Activated CD8-positive, alpha-beta memory T cell treated with anti-CD3 and anti-CD28 coated beads, Interleukin-2, amount 50 U/mL, for 1 hour (primary cell): ENCODE measurements at regions not wholly inside any gene's neighbourhood (a gene's known extent, or its start where the extent isn't known, plus 50 kb on each side); places are given as distances from the start of the nearest gene placed in this dataset.

ENCODE experiments used
- DNase-seq: peaks from one replicate; pipeline ENCODE4 v3.0.0-alpha.2; 2020; ENCODE audit errors: extremely low read depth

GRCh38 chr20:50313827-50314677 is 123.4 kb downstream of the CEBPB start:
- no peak for DNase-seq

GRCh38 chr20:50314678-50315335 is 124.2 kb downstream of the CEBPB start:
- DNase-seq: no peak

GRCh38 chr20:50315586-50316551 is 125.2 kb downstream of the CEBPB start:
- no peak for DNase-seq

GRCh38 chr20:50317116-50317515 is 126.5 kb downstream of the CEBPB start:
- DNase-seq: no peak

- no peak for DNase-seq
Measured at GRCh38 chr20:50317609-50318008, 127.0 kb downstream of the CEBPB start.

GRCh38 chr20:50318710-50319109 is 128.1 kb downstream of the CEBPB start:
- no peak for DNase-seq

GRCh38 chr20:50320005-50320900 is 129.6 kb downstream of the CEBPB start:
- no peak for DNase-seq

GRCh38 chr20:50320901-50321796 is 130.5 kb downstream of the CEBPB start:
- no peak for DNase-seq

- DNase-seq: no peak
Measured at GRCh38 chr20:50321797-50322480, 131.3 kb downstream of the CEBPB start.

GRCh38 chr20:50322703-50323131 is 132.1 kb downstream of the CEBPB start:
- DNase-seq: no peak

GRCh38 chr20:50323209-50323608 is 132.6 kb downstream of the CEBPB start:
- DNase-seq: no peak

- DNase-seq: no peak
Measured at GRCh38 chr20:50323777-50324775, 133.4 kb downstream of the CEBPB start.

- no peak for DNase-seq
Measured at GRCh38 chr20:50325215-50325614, 134.6 kb downstream of the CEBPB start.

GRCh38 chr20:50325651-50326050 is 135.0 kb downstream of the CEBPB start:
- no peak for DNase-seq

- DNase-seq: no peak
Measured at GRCh38 chr20:50327666-50328065, 137.0 kb downstream of the CEBPB start.

- DNase-seq: no peak
Measured at GRCh38 chr20:50328222-50328979, 137.8 kb downstream of the CEBPB start.
